ENCODE measurements at regions not wholly inside any gene's neighbourhood (a gene's known extent, or its start where the extent isn't known, plus 50 kb on each side); places are given as distances from the start of the nearest gene placed in this dataset.

DNA sequence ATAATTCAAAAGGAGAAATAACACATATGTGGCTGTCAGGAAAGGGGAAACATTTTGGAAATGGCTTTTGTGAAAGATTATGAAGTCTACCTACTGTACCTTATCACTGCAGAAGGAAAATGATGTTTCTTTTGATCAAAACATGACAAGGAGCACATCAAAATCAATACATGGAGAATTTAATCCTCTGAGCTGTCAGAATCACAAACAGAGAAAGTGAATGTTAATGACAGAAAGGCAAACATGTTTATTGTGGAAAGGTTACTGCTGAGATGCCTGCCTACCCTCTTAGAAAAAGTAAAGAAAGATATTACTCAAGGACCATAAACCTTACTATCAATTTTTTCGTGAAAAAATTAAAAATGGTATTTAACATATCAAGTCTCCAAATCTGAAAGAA lies 794.5 kb upstream of the GYPC start:
- no peak for TF ChIP-seq POLR2A (IDR thresholded peaks at IDR 0.05)
- TF ChIP-seq, protein P1, sequence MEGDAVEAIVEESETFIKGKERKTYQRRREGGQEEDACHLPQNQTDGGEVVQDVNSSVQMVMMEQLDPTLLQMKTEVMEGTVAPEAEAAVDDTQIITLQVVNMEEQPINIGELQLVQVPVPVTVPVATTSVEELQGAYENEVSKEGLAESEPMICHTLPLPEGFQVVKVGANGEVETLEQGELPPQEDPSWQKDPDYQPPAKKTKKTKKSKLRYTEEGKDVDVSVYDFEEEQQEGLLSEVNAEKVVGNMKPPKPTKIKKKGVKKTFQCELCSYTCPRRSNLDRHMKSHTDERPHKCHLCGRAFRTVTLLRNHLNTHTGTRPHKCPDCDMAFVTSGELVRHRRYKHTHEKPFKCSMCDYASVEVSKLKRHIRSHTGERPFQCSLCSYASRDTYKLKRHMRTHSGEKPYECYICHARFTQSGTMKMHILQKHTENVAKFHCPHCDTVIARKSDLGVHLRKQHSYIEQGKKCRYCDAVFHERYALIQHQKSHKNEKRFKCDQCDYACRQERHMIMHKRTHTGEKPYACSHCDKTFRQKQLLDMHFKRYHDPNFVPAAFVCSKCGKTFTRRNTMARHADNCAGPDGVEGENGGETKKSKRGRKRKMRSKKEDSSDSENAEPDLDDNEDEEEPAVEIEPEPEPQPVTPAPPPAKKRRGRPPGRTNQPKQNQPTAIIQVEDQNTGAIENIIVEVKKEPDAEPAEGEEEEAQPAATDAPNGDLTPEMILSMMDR (IDR thresholded peaks at IDR 0.05) = no peak

All from lower leg skin (tissue), 3 donors.